ENCODE measurements at regions not wholly inside any gene's neighbourhood (a gene's known extent, or its start where the extent isn't known, plus 50 kb on each side); places are given as distances from the start of the nearest gene placed in this dataset.
"Not testable (repeated sequence)": the region's sequence is repeated elsewhere in the genome, so short reads cannot be mapped to it uniquely, and the experiment has no call there.

DNA sequence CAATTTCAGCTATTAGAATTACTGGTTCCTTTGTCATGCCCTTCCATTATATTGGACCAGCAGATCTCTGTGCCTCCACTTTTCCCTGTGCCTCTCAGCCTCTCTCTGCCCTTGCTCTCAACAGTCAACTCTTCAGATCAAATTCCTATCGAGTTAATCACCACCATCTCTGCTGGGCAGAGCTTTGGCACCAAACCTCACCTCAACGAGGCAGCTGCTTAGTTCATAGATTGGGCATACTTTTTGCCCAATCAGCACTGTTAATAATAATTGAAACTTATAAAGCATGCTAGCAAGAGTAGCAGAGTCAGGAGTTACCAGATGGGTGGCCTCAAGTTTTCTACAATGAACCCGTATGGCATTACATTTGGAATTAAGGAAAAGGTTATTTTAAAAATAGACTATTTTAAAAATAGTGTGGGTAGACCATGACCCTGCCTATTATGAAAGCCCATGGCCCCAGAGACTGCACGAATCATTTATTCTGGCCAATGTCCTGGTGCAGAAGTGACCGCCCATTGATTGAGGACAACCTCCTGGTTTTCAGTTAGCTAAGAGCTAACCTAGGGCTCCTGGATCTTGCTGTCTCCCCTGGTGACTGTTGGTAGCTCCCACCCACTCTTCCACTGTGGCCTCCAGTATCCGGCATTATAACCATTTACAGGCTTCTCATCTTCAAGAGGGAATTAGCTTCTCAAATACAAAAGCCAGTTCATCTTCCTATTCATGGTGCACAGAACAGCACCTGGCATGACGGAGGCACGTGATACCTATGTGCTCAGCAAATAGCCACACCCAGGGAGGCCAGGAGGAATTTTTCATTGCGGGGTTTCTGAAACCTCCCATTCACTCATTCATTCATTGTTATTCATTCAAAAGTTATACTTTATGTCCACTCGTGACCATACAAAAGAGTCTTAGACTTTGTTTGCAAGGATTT is 265.4 kb downstream of the INHBA start:
- DNase-seq = no peak

GRCh38 chr7:41436139-41436538 is 266.8 kb downstream of the INHBA start:
- no peak for DNase-seq

DNA sequence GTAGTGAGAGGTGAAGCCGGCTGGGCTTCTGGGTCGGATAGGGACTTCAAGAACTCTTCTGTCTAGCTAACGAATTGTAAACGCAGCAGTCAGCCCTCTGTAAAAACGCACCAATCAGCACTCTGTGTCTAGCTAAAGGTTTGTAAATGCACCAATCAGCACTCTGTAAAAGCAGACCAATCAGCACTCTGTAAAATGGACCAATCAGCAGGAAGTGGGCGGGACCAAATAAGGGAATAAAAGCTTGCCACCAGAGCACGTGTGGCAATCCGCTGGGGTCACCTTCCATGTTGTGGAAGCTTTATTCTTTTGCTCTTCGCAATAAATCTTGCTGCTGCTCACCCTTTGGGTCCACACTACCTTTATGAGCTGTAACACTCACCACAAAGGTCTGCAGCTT is 267.9 kb downstream of the INHBA start:
- DNase-seq = not testable (repeated sequence)

- DNase-seq = no peak
Observed at GRCh38 chr7:41431671-41432070, 271.2 kb downstream of the INHBA start.

GRCh38 chr7:41428381-41428780 is 274.5 kb downstream of the INHBA start:
- DNase-seq = no peak

DNA sequence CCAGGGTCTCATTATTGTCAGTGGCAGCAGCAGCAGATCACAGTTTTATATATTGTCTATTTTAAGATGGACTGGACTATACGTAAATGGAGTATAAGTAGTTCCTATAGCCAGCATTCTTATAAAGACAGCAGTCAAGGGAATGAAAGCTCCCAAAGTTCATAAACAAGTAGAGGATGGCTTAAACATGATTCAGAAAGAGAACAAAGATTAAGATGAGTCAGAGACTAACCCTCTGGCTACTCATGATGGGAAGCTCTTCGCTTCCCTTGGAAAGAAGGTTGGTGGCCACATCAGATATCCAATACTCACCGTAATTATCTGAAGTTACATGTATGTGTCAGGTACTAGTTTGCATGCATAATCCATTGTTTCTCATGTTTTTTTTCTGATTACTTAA is 277.0 kb downstream of the INHBA start:
- DNase-seq = no peak

- peak in 1 of 58 donors; percentile 6 for DNase-seq
Observed at GRCh38 chr7:41421056-41421455, 281.8 kb downstream of the INHBA start.

DNA sequence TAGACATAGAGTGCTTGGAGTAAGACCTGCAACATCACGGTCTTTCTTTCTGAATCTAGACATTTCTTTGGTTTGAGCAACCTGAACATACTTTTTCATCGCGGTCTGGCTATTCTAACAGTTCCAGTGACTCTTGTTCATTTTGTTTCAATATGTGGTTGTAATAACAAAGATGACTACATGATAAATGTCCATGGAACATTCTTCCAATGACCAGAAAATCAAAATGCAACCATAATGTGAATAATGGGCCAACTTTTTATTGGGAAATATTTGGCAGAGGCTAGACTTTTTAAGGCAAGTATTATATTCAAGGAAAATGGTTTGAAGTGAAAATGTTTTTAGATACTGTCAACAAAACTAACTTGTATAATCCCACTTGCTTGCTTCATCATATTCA is 282.5 kb downstream of the INHBA start:
- DNase-seq = no peak

DNA sequence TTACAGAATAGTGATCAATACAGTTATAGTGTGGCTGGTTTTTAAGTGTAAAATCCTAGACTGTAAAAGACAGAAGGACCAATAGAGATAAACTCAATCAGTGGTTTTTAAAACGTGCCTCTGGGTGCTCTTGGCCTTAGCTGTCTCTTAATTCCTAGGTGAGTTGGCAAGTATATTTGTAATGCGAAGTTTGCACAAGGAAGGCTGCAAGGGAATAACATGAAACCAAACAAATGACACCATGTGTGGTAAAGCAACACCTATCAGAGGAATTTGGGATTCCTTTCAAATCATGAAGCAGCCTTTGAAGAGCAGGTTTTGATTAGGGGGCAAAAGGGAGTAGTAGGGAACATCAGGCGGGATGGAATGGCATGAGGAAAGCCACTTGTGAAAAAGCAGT is 284.6 kb downstream of the INHBA start:
- no peak for DNase-seq

DNA sequence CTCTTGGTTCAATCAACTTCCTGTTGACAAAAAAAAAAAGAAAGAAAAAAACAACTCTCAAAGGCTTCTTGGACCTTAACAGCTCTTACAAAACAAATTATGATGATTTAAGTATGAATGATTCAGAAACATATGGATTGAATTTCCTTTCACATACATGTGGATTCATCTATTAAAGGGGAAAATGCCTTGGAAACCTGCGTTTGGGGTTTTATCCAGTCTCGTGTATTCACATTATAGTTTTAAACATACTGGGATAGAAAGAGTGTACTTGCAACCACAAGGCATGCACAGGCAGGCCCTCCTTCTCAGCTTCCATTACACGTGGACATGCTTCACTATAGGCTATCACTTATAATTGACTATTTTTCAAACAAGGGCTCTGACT is 286.7 kb downstream of the INHBA start:
- DNase-seq = no peak

GRCh38 chr7:41415471-41416207 is 287.3 kb downstream of the INHBA start:
- DNase-seq = no peak

- no peak for DNase-seq
Observed at GRCh38 chr7:41415051-41415450, 287.8 kb downstream of the INHBA start.

DNA sequence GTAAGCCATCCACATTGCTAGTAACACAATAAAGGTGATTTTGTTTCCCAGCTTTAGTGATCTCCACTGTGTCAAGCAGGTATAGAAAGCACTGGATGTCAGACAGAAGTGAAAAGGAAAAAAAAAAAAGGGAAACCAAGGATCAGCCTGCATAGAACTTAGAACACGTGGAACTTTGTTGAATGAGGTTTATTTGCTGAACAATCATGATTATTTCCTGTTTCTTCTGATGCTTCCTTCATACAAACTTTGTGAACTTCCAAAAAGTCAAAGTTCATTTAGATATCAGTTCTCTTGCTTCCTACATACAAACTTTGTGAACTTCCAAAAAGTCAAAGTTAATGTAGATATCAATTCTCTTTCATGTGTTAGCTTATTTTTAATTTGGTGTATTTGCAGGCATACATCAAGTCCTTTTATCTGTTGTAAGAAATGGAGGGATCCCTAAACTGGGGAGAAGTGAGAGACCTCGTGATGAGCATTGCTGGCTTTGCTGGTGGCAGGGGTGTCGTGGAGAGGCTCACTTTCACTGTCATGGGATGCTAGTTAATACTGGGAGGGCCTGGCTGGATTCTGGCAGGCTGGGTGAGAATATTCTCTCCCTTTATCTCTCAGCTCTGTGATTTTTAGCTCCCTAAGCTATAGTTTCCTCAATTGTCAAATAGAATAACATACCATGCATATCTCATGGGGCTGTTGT is 298.4 kb downstream of the INHBA start:
- DNase-seq = no peak

DNA sequence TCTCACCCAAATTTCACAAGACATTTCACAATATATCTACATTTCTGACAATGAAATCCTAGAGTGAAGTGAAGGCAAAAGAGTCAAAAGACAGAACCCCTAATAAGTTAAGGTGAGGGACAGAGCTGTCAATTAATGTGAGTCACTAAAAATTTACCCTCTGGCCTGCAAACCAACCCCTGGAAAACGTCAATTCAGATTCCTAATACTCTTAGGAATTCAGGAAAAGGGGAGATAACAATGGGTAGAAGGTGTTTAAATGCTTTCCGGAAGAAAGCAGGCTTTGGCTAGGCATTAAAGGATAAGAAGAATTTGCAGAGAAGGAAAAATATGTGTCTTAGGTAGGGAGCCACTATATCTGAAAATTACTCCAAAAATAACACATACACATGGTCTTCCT is 299.6 kb downstream of the INHBA start:
- DNase-seq = no peak

DNA sequence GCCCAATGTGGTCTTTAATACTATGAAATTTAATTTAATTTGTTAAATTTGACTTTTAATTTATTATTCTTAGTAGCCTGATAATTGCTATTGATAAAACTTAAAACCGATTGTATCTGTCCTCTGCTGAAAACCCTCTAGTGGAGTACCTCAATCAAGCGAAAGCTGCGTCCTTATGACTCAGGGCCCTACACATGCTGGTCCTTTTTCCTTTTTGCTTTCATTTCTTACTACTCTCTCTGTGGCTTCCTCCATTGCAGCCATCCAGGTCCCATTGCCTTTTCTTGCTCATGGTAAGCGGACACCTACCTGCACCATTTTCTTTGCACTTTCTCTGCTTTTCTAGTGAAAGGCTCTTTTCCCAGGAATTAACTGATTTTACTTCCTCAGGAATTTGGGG is 301.1 kb downstream of the INHBA start:
- DNase-seq = no peak

DNA sequence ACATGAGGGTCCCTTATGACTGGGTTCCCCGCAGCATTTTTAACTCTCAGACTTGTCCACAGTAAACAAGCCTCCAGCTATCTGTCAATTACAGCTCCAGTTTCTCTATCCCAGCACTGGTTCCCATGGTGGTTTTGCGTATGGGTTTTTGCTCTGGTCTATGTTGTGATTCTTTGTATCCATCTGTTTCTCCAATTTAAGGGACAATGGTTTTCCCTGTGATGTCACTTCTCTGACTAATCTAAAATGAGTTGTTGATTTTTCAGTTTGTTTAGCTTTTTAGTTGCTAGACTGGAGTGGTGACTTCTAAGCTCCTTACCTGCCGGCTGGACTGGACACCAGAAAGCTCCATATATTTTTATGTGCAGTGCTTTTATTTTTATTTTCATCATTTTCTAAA is 303.7 kb downstream of the INHBA start:
- no peak for DNase-seq

DNA sequence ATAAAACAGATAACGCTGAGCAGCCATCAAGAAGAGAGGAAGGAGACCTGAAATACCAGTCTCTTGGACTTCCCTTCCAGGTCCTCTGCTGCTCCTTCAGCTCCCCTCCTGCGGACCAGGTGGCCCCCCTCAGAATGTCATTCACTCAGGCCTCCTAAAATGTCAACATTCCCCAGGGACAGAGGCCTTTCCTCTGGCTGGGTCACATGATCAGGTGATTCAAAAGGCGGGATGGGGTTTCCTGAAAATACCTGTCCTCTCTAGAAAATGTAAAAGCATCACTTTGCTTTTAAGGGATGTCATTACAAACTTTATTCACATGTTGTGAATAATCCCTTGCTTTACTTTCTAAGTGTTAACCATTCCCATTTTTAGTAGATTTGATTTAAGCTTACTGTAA is 311.1 kb downstream of the INHBA start:
- DNase-seq = no peak

GRCh38 chr7:41388933-41389332 is 314.0 kb downstream of the INHBA start:
- not testable (repeated sequence) for DNase-seq

DNA sequence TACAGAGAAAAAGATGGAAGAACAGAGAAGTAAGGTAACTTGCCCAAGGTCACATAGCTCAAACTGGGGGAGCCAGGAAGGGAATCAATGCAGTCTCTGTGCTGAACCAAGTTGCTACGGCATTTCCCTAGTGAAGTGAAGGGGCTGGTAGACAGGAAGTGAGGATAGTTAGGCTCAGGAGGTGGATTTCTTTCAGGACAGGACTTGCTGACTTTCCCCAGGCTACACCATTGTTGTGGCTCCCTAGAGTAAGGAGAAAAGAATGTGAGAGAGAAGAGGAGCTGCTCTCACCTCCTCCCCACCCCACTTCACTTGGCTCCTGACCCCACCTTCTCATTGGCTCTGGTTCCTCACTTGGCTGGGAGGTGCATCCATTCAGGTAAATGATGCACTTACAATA is 316.9 kb downstream of the INHBA start:
- no peak for DNase-seq

GRCh38 chr7:41384418-41384817 is 318.5 kb downstream of the INHBA start:
- no peak for DNase-seq

- no peak for DNase-seq
Observed at GRCh38 chr7:41383596-41383995, 319.3 kb downstream of the INHBA start.

DNA sequence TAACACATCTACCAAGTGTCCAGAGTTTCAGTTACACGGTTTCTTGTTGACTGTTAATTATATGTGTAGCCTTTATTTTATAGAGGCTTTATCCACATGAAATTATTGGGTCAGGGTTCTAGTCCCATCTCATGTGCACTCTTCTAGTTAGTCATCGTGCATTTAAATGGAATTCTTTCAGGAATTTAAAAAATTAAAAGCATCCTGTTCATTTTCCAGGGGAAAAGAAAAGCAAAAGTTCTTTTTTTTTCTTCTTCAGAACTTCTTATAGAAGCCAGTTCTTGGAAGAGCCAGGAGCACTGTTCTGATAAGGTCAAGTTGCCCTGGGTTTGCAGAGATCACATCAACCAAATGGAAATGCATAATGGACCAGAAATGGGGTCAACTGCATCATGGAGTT is 324.7 kb downstream of the INHBA start:
- no peak for DNase-seq
